Prostate gland (tissue), 2 donors: ENCODE measurements at regions not wholly inside any gene's neighbourhood (a gene's known extent, or its start where the extent isn't known, plus 50 kb on each side); places are given as distances from the start of the nearest gene placed in this dataset.

ENCODE experiments used
- DNase-seq: peaks from one replicate; pipeline ENCODE4 v3.0.0-alpha.2; 2019; ENCODE audit warnings: low spot score
- H3K27ac ChIP-seq, 2 donors: fragments of 200-600 bp; sonication (generic); 2 replicates each; pipeline ENCODE4 v1.5.1; 2017 to 2019
- H3K27me3 ChIP-seq: fragments of 200-600 bp; sonication (generic); replicated peaks from 2 replicates; pipeline ENCODE4 v1.5.1; 2019; ENCODE audit not compliant: insufficient read depth
- H3K36me3 ChIP-seq, 2 donors: fragments of 200-600 bp; sonication (generic); 1 replicate in 1 of 2; 2 replicates in 1 of 2; pipeline versions ENCODE4 v1.5.1 to v1.8.1; 2017 to 2019
- H3K4me1 ChIP-seq: fragments of 200-600 bp; sonication (generic); replicated peaks from 2 replicates; pipeline ENCODE4 v1.5.1; 2019
- H3K4me3 ChIP-seq, 2 donors: fragments of 200-600 bp; sonication (generic); 2 replicates each; pipeline ENCODE4 v1.5.1; 2017 to 2019
- H3K9me3 ChIP-seq: fragments of 200-600 bp; sonication (generic); 2 replicates; pipeline ENCODE4 v1.5.1; 2017
- CTCF ChIP-seq, 4 experiments: fragments of 200-600 bp in 2 of 4; fragments of 450-650 bp in 2 of 4; sonication (generic) in 2 of 4; IDR thresholded peaks; 1 replicate in 3 of 4; 2 replicates in 1 of 4; pipeline ENCODE4 v1.5.1; 2016 to 2019; ENCODE audit warnings: antibody characterized with exemption in 4 of 4, mild to moderate bottlenecking in 2 of 4, moderate library complexity in 2 of 4
- POLR2A ChIP-seq: fragments of 450-650 bp; IDR thresholded peaks from one replicate; pipeline ENCODE4 v1.6.1; 2016; ENCODE audit warnings: antibody characterized with exemption, mild to moderate bottlenecking
- POLR2AphosphoS5 ChIP-seq: sonication (generic); formaldehyde crosslinking; IDR thresholded peaks from one replicate; pipeline ENCODE4 v1.6.1; 2017; ENCODE audit warnings: antibody characterized with exemption
- WGBS: methylation state at CpG from one replicate; pipeline ENCODE4 v1.1.5; 2018; 5-methylcytosine and 5-hydroxymethylcytosine counted together
- intact Hi-C: fragments of 100-400 bp; cut with DNase I; formaldehyde crosslinking; loops from one replicate; pipeline ENCODE4 v1.14.2; 2022

DNA sequence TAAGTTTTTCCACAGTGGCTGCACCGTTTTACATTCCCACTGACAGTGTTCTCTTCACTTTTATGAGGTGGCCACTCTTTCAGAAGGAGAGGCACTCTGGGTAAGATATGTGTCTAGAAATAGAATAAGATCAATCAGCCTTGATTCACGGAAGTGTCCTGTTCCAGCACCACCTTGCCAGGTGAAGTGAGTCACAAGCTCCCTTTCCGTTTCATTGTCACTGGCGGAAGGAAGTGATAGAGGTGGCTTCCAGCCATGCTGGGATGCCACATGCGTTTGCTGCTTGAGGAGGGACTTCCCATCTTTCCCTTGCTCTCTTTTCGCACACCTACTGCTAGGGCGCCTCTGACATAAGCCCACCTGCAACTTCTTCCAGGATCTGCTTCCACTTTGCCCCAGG lies 217.1 kb downstream of the PIK3R1 start:
- intact Hi-C loops = no loop called here
- WGBS = 84% methylated on average over 7 of the region's 7 CpGs
- DNase-seq = no peak
- Histone ChIP-seq H3K9me3 (no peaks in the 10 kb centered on the region), H3K27ac (no peak overlapping the region), H3K27me3 (no peaks in the 10 kb centered on the region), H3K36me3 (no peaks in the 10 kb centered on the region), H3K4me3 (no peak overlapping the region), H3K4me1 (no peaks in the 10 kb centered on the region)
- TF ChIP-seq POLR2A (no peak), POLR2AphosphoS5 (no peak), CTCF (IDR thresholded peaks at IDR 0.05) (no peak)

DNA sequence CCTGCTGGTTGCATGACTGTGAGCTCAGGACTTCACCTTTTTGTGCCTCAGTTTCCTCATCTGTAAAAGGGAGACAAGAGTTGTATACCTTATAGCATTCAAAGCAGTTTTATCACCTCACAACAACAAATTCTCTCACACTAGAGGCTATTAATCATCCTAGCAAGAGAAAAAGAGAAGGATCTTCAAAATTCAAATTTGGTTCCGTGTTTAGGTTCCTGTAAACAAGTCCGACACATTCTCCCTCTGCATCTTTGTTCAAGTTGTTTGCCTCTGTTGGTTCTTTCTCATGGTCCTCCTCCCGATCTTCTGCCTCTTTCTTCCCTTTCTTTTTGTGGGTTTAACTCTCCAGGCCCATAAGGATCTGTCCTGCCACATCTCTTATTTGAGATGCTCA lies 218.0 kb downstream of the PIK3R1 start:
- Histone ChIP-seq H3K27me3 (no peaks in the 10 kb centered on the region), H3K27ac (no peak overlapping the region), H3K36me3 (no peaks in the 10 kb centered on the region), H3K4me3 (no peak overlapping the region), H3K4me1 (no peaks in the 10 kb centered on the region), H3K9me3 (no peaks in the 10 kb centered on the region)
- no peak for TF ChIP-seq POLR2AphosphoS5
- TF ChIP-seq POLR2A = no peak
- no peak for TF ChIP-seq CTCF (IDR thresholded peaks at IDR 0.05)
- intact Hi-C loops = no loop called here
- WGBS = 86% methylated on average over 3 of the region's 3 CpGs
- no peak for DNase-seq

DNA sequence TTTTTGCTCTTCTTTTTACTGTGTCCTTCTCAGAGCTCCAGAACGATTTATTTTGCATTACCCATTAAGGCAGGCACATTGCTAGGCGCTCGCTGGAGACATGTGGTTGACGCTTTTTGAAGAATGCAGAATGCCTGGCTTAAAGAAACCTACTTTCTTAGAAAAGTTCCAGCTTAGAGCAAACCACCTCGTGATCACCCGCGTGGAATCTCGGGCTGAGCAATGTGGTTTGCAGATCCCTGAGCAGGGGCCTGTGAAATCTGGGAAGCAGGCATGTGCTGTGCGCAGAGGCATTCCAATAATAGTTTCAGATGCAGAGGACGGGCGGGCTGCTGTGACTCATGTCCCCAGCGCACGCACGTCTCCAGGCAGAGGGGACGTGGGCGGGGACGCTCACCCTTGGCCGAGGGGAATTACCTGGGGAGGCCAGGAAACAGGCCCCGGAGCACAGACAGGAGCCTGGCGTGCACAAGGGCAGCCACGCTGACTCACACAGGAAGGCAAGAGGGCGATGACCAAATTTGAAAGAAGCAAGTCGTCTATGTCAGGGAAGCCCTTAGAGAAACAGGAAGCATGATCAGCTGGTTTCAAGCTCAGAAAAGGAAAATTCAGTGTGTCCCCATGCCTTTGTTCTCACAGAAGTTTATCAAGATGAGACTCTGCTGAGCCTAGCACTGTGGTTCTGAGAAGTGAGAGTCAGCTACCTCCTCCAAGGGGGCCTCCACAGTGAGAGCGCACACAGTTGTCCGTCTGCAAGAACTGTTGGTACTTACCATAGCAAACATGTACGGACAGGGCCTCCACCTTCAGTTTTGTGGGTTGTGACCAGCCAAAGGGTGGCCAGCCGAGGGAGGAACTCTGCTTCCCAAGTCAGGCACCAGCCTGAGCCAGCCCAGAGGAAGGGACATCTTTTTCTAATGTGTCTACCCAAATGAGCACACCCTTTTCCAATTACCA lies 218.6 kb downstream of the PIK3R1 start:
- Histone ChIP-seq H3K27ac (no peak overlapping the region), H3K4me3 (no peak overlapping the region), H3K36me3 (no peaks in the 10 kb centered on the region), H3K9me3 (no peaks in the 10 kb centered on the region), H3K27me3 (no peaks in the 10 kb centered on the region), H3K4me1 (no peaks in the 10 kb centered on the region)
- 71% methylated on average over 27 of the region's 27 CpGs for WGBS
- TF ChIP-seq POLR2AphosphoS5 (peak; percentile 25), CTCF (IDR thresholded peaks at IDR 0.05) (no peak), POLR2A (no peak)
- intact Hi-C loops = no loop called here
- DNase-seq = peak; percentile 41

DNA sequence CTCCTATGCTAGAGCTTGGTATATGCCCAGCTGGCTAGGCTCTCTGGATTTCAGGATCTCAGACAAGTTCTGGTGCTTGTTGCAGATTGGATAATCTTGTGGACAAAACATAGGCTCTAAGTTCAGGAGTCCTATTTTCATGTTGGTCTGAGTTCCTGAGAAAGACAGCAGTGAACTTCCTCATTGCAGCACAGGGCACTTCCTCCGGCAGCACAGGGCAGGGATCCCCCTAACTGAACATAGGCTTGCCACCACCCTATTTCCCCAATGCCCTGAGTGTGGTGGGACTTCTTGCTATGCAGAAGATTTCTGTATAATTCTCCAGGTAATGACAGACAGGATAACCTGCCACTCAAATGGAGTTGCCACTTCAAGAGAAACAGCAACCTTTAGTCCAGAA lies 220.1 kb downstream of the PIK3R1 start:
- H3K27ac ChIP-seq = no peak overlapping the region
- intact Hi-C loops = no loop called here
- H3K27me3 ChIP-seq = no peaks in the 10 kb centered on the region
- H3K4me1 ChIP-seq = no peaks in the 10 kb centered on the region
- DNase-seq = no peak
- H3K36me3 ChIP-seq = no peaks in the 10 kb centered on the region
- H3K9me3 ChIP-seq = no peaks in the 10 kb centered on the region
- no peak overlapping the region for H3K4me3 ChIP-seq
- no peak for TF ChIP-seq POLR2A
- TF ChIP-seq POLR2AphosphoS5 = no peak
- no peak for TF ChIP-seq CTCF (IDR thresholded peaks at IDR 0.05)
- WGBS = 83% methylated on average over 1 of the region's 1 CpG
